ENCODE measurements at regions not wholly inside any gene's neighbourhood (a gene's known extent, or its start where the extent isn't known, plus 50 kb on each side); places are given as distances from the start of the nearest gene placed in this dataset.

DNA sequence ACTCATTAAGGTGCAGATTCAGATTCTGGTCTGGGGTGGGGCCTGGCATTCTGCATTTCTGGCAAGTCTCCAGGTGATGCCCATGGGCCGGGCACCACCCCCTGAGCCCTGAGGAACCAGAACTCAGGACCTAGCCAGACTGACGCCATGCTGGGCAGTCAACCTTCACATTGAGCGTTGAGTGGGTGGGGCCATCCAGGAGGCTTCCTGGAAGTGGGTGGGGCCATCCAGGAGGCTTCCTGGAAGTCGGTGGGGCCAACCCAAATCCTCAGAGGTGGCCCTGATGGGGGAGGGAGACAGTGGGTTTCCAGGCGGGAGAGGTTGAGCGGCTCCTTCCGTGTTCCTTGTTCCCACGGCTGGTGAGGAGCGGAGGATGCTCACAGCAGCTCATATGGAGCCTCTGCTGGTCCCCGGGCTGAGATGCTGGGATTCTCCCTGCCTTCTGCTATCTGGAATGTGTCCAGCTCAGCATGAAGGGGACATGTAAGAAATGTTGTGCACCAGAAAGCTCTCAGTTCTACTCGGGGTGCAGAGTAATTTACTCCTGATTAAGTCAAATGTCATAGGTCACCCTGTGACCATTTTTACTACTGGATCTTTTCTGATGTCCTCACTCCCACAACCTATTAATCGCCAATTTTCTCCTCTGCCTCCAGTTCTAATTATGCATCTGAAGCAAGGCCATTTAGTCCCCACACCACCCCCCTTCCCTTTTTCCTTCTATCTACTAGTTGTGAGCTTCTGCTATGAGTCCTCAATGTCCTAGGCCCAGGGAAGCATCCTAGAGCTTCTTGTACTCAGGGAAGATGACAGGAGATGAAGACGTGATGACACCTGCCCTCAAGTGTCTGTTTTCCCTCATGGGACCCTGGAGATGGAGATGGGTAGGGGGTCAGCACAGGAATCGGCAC, 435.4 kb downstream of the PTPRU start:
- DNase-seq (ENCODE audit: low read depth in 3 of 3, low spot score in 1 of 3) = no peak

DNA sequence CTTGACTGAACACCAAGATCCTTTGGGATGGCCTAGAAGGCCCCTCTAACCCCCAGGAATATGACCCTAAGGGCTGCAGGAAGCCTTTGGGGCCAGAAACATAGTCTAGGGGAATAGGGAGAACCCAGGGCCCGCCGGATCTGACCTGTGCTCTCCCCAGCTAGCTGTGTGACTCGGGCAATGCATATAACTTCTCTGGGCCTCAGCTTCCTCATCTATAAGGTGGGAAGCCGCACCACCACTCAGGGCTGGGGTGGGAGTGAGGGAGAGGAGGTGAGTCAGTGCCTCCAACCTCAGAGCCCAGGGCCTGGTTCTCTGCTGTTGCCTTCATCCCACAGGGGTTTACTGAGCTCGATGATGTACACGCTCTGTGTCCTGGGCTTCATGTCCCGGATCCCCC, 434.4 kb downstream of the PTPRU start:
- DNase-seq (ENCODE audit: low read depth in 3 of 3, low spot score in 1 of 3) = no peak

DNA sequence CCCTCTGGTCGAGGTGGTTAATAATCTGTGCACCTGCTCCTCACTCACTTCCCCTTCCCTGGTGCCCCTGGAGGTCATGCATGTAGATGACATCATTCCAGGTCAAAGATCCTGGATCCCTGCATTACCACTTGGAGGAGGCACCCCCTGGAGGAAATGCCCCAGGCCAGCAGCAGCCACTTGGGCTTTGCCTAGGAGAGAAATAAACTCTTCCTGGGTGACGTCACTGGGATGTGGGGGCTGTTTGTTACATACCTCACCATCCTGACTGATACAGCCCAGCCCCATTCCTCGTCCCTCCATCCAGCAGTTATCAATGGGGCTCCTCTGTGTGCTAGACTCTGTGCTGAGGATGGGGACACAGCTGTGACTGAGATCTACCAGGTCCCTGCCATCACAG, 433.6 kb downstream of the PTPRU start:
- DNase-seq (ENCODE audit: low read depth in 3 of 3, low spot score in 1 of 3) = no peak

DNA sequence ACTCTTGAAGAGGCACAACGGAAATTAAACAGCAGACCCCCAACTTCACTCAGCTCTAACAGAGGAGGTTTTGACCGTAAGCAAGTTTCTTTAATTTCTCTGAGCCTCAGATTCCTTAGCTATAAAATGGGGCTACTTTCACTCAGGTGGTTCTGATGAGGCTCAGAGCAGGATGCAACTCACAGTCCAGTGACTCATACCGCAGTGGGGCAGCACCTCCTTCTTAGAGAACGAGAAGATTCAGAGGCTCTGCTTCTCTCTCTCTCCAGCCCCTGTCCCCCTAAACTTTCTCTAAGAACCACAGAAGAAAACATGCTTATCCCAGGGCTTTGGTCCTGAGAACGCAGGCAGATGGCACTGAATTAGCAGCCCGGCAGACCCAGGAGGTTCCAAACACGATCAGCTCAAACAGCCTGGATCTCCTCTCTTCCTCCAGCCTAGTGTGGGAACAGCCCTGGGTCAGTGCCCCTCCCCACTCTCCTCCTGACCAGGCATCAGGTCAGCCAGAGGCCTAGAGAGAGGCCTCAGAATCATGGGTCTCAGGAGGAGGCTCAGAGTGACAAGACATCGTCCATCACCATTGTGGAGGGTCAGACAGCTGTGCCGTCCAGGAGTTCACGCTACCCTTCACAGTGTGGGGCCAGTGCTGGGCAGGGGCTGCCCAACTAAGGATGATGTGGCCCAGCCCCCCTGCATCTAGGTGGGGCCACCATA, 433.0 kb downstream of the PTPRU start:
- DNase-seq (ENCODE audit: low read depth in 3 of 3, low spot score in 1 of 3) = no peak

DNA sequence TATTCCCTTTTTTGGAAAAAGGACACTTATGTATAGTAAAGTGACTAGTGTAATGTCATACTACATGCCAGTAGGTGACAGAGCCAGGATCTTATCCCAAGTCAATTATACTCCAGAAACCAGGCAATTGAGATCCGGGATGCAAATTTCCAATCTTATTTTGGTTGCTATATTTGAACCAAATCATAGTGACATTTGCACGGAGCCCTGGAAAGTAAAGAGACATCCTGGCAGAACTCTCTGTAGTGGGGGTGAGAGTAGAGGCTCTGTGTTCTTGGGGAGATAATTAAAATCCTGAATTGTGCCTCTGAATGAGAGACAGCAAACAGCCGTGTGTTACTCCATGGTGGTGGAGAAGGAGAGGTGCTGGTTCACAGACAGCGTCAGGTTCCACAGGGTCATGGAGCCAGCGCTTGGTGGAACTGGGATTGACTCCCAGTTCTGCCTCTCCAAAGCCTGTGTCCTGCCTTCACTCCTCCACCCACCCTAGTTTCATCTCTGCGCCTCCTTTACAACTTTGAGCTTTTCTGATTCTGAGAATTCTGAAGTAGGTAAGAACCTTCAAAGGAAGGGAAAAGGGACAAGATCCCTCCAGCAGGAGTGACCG, 432.3 kb downstream of the PTPRU start:
- DNase-seq (ENCODE audit: low read depth in 3 of 3, low spot score in 1 of 3) = no peak

DNA sequence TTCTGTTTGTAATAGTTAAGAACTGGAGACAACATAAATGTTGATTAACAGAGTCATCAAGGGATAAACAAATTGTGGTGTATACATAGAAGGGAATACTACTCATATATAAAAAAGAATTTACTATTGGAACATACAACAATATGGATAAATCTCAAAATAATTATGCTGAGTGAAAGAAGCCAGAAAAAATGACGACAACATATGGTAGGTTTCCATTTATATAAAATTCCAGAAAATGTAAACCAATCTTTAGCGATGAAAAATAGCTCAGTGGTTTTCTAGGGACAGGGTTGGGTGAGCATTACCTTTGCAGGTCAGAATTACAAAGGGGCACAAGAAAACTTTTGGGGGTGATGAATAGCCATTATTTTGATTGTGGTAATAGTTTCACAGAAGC, 431.6 kb downstream of the PTPRU start:
- no peak for DNase-seq (ENCODE audit: low read depth in 3 of 3, low spot score in 1 of 3)

DNA sequence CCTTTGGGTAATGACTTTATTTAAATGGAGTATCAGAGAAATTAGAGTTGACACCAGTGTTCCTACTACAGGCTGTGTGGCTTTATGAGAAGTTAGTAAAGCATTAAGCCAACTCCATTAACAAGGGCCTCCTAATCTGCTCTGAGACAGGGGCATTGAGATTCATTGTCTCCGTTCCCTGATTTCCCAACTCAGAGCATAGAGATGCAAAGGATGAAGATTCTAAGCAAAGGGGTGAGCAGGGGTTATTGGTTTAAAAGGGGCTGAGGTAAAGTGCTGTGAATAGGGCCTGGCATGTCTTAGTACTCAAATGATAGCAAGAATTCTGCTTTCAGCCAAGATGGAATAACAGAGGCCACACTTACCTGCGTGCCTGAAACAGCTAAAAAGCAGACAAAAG, 428.4 kb downstream of the PTPRU start:
- no peak for DNase-seq (ENCODE audit: low read depth in 3 of 3, low spot score in 1 of 3)

DNA sequence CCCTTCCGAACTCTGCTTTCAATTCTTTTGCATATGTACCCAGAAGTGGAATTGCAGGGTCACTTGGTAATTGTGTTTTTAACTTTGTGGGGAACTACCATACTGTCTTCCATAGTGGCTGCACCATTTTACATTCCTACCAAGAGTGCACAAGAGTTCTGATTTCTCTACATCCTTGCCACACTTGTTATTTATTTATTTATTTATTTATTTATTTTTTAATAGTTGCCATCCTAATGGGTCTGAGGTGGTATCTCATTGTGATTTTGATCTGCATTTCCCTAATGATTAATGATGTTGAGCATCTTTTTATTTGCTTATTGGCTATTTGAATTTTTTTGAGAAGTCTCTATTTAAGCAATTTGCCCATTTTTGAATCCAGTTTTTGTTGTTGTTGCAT, 422.4 kb downstream of the PTPRU start:
- DNase-seq (ENCODE audit: low read depth in 3 of 3, low spot score in 1 of 3) = no peak

DNA sequence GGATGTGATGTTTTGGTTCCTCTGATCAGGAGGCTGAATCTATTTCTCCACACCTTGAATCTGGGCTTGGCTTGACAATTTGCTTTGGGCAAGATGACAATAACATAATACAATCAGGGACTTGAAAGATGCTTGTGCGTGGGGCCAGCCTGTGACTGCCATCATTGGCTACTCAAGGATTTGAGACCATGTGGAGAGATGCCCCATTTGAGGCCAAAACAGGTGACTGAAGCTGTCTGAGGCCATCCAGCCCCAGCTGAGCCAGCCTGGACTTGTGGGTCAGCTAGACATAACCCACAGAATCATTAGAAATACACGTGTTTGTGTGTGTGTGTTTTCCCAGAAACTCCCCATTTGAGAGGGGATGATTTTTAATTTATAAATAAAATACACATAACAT, 421.5 kb downstream of the PTPRU start:
- DNase-seq (ENCODE audit: low read depth in 3 of 3, low spot score in 1 of 3) = no peak

DNA sequence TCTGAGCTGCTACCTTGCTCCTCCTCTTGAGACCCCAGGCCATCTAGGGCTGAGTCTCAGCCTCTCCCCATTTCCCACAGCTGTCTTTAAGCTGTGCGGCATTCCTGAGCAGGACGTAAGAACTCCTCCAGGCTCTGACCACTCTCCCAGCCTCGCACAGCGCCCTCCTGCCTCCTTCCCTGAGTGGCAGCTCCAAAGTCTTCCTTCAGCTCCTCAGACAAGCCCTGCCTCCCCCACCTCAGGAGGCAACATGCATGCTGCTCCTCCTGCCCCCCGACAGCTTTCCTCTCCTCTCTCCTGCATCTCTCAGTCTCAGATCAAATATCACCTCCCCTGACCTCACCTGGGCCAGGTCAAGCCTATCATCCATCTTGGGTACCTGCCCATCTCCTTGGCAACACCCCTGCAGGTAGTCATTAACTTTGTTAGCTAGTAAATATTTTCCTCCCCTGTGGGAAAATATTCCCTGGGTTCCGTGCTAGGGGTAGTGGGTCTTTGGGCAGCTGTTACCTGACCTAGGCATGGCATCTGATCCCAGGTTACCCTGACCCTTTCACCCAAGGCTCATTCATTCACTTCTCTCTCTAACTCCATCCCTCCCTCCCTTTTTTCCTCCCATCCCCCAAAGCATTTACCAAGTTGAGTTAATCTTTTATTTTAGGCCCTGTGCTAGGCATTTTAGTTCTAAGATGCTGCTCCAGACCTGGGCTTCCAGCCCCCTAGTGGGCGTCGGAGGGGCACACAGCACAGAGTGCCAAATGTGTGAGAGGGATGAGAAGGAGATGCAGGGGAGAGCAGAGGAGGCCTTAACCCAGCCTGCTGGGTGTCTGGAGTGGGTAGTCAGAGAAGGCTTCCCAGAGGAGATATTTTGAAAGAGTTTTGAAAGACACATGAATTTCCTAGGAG, 419.9 kb downstream of the PTPRU start:
- DNase-seq (ENCODE audit: low read depth in 3 of 3, low spot score in 1 of 3) = no peak

DNA sequence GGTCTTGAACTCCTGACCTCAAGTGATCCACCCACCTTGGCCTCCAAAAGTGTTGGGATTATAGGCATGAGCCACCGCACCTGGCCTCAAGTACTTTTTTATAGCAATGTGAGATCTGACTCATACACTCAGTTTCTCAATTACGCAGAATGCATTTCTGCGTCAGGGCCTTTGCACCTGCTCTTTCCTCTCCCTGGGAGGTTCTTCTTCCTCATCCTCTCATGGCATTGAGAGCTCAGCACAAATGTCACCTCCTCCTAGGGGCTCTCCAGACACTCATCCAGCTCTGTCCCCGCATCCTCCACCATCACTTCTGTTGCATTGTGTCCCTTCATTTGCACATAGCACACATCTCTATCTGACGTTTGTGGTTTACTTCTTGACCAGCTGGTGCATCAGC, 418.8 kb downstream of the PTPRU start:
- no peak for DNase-seq (ENCODE audit: low read depth in 3 of 3, low spot score in 1 of 3)

DNA sequence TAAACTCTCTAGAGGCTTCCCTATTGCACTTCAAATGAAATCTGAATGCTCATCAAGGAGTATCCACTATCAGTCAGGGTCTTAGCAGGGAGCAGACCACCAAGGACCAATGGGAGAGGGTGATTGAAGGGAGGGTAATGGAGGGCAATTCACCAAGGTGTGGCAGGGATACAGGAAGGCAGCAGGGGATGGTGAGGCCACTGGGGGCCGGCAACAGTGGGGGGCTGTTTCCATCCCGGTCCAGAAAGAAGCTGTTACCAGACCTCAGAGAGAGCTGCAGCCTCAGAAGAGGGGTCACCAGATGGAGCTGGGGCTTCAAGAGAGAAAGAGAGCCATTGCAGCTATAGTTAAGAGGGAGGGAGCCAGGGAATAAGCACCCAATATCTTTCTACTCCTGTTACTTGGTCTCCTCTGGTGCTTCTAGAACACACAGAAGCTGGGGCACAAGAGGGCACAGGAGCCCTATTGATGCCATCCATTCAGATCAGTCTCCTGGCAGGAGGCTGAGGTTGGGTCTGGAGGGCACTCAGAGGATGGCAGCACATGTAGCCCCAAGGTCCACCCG, 417.6 kb downstream of the PTPRU start:
- DNase-seq (ENCODE audit: low read depth in 3 of 3, low spot score in 1 of 3) = no peak

DNA sequence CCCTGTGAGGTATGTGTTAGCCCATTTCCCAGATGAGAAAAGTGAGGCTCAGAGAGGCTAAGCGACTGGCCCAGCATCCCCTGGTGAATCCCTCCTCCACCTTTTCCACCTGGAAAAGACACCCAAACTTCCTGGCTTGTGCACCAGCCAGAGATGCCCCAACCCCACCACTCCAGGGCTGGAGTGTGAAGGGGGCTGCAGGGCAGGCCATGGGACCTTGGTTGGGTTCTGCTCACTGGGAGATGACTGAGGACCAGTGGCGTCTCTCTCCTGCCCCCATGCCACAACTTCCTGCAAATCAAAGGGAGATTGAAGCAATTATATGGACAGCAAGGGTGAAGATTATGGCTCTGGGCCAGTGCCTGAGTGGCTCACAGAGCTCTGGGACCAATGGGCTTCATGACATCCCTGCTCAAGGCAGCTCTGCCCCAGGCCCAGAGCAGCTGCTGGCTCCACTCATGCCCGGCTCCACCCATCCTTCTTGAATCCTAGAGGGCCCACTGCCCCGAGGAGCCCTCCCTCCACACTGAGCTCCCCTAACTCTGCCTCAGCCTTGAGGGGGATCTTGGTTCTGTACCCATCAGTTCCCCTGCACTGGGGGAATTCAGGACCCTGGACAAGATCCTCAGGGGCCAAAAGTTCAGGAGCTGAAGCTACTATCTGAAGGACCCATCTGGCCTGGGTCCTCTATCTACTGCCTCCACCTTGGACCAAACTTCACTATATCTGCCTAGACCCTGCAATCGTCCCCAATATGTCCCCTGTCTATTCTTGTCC, 416.9 kb downstream of the PTPRU start:
- DNase-seq (ENCODE audit: low read depth in 3 of 3, low spot score in 1 of 3) = no peak

DNA sequence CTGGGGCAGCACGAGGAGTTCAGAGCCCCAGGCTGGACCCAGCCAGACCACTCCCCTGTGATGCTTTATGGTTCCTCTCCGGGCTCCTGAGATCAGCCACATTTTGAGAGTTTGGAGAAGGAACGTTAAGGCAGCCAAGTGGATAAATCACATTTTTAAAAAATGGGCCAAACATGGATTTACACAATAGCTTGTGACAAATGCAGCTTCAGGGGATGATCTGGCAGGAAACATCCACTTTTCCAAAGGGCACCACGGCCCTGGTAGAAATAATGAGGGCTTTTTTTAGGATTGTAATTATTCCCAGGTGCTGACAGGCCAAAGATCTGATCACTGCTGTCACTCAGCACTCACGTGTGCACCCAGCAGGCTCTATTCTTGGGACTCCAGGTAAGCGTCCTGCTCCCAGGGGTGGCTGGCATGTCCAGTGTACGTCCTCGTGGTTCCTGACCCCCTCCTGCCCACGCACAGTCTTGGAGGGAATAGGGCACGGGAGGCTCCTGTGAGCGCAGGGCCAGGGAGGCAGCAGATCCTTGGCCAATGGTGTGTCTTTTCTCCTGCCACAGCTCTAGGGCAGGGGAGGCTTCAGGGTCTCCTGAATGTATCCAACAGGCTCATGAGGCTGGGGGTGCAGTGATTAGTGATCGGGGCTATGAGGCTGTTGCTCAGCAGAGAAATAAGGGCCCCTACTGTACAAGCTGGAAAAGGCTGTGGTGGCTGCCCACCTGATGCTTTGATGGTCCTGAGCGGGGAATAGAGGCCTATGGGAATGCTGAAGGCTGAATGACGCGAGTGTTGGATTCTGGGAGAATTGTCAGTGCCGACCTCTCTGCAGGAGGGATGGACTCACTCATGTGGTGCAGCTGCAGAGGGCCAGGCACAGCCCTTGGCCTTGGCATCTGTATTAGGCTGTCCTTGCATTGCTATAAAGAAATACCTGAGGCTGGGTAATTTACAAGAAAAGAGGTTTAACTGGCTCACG, 415.7 kb downstream of the PTPRU start:
- DNase-seq (ENCODE audit: low read depth in 3 of 3, low spot score in 1 of 3) = no peak

DNA sequence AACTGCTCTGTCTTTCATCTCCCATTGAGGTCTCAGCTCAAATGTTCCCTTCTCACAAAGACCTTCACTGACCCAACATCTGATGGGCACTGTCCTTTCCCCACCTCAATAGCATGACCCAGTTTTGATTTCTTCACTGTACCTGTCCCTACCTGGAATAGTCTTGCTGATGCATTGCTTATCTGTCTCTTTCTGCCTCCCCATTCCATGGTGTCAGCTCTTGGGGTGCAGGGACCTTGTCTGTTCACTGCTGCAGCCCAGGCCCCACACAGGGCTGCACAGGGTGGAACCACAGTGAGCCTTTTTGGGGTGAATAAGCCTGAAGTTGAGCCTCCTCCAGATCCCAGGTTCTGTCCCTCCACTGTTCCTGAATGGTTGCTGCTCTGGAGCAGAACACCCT, 414.9 kb downstream of the PTPRU start:
- no peak for DNase-seq (ENCODE audit: low read depth in 3 of 3, low spot score in 1 of 3)

DNA sequence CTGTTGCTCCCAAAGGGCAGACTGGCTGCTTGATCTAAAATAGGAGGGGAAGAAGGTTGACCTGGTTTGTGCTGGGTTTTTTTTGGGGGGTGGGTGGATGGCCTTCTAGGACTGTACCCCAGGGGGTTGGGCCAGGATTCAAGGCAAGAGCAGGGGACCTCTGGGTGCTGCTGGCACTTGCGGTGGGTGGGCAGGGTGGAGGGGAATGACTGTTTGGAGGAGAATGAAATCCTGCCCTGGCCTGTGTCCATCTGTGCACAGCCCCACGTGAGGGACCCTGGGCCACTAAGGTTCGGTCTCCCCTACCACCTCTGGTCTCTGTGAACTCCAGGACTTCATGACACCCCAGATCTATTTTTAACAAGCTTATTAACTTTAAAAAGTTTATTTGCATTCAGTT, 414.2 kb downstream of the PTPRU start:
- no peak for DNase-seq (ENCODE audit: low read depth in 3 of 3, low spot score in 1 of 3)

DNA sequence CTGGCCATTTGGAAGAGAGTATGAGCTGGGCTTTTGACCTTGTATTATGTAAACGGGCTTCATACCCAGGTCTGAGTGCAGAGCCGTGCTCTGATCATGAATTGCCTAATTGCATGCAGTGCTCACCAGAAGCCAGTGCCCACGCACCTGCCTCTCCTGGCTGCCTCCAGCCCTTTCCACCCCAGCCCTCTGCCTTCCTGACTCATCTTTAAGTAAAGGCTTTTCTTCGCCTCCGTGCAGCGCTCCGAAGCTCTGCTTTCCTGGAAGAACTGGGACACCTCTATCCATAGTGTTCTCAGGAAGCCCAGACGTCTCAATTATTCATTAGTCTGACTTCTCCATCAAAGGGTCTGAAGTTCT, 413.7 kb downstream of the PTPRU start:
- DNase-seq (ENCODE audit: low read depth in 3 of 3, low spot score in 1 of 3) = no peak

DNA sequence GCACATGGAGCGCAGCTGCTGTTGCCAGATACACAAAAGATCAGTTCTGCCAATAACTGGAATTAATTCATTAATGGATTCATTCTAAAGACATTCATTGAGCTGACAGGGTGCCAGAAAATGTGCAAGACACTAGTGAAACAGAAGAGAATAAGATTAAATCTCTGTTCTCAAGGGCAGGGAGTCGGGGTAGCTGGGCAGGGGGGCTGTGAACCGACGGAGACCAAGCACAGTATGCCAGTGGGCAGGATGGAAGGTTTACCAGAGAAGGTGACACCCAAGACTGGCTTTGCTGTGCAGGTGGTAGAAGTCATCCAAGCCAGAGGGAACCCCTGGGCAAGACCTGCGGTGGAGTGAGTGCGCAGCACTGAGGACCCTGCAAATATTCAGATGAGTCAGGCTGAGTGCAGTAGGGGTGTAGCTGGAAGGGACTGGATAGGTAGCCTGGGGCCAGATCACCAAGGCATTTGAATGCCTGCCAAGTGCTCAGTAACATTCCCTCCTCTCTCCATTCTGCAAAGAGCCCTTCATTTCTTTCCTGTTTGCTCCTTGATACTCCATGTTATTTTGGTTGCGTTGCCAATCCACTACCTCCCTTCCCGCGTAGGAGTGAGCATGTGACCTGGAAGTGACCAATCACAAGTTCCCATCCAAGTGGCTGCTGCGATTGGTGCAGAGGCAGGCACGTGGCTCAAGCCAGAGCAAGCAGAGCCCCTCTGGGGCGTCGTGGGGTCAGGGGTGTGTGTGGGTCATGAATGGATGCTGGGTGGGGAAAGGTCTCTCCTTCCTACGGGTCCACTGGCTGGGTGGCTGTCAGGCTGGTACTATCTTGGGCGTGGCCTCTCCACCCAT, 413.1 kb downstream of the PTPRU start:
- DNase-seq (ENCODE audit: low read depth in 3 of 3, low spot score in 1 of 3) = no peak
